NCI-H1092 treated with DMSO at 0.1 percent for 48 hours (cell line): ENCODE measurements at regions not wholly inside any gene's neighbourhood (a gene's known extent, or its start where the extent isn't known, plus 50 kb on each side); places are given as distances from the start of the nearest gene placed in this dataset.
A peak's percentile ranks its signal among the peaks of the same experiment; 100 is the strongest.
"Not testable (repeated sequence)": the region's sequence is repeated elsewhere in the genome, so short reads cannot be mapped to it uniquely, and the experiment has no call there.

ENCODE experiments used
- DNase-seq: peaks from one replicate; lab custom pipeline; 2025; lab: John Stamatoyannopoulos, UW

- DNase-seq: no peak
Measured at GRCh38 chr9:75541734-75542133, 348.7 kb upstream of the PCSK5 start.

- DNase-seq: no peak
Measured at GRCh38 chr9:75544815-75545214, 345.7 kb upstream of the PCSK5 start.

GRCh38 chr9:75545287-75545686 lies 345.2 kb upstream of the PCSK5 start:
- no peak for DNase-seq

- DNase-seq: no peak
Measured at GRCh38 chr9:75548871-75549270, 341.6 kb upstream of the PCSK5 start.

GRCh38 chr9:75551861-75552260 lies 338.6 kb upstream of the PCSK5 start:
- no peak for DNase-seq

GRCh38 chr9:75552941-75553340 lies 337.5 kb upstream of the PCSK5 start:
- no peak for DNase-seq

- DNase-seq: not testable (repeated sequence)
Measured at GRCh38 chr9:75566813-75567212, 323.7 kb upstream of the PCSK5 start.

- DNase-seq: no peak
Measured at GRCh38 chr9:75570538-75570937, 319.9 kb upstream of the PCSK5 start.

GRCh38 chr9:75574569-75574968 lies 315.9 kb upstream of the PCSK5 start:
- DNase-seq: no peak

- no peak for DNase-seq
Measured at GRCh38 chr9:75582870-75583269, 307.6 kb upstream of the PCSK5 start.

GRCh38 chr9:75588808-75589207 lies 301.7 kb upstream of the PCSK5 start:
- no peak for DNase-seq

- no peak for DNase-seq
Measured at GRCh38 chr9:75589497-75589896, 301.0 kb upstream of the PCSK5 start.

GRCh38 chr9:75591972-75592371 lies 298.5 kb upstream of the PCSK5 start:
- DNase-seq: no peak

GRCh38 chr9:75592586-75592985 lies 297.9 kb upstream of the PCSK5 start:
- no peak for DNase-seq

GRCh38 chr9:75593920-75594319 lies 296.6 kb upstream of the PCSK5 start:
- no peak for DNase-seq

GRCh38 chr9:75599126-75599525 lies 291.3 kb upstream of the PCSK5 start:
- no peak for DNase-seq

- DNase-seq: peak; percentile 1
Measured at GRCh38 chr9:75601280-75601679, 289.2 kb upstream of the PCSK5 start.

- no peak for DNase-seq
Measured at GRCh38 chr9:75602060-75602459, 288.4 kb upstream of the PCSK5 start.

GRCh38 chr9:75604661-75605060 lies 285.8 kb upstream of the PCSK5 start:
- DNase-seq: no peak

- DNase-seq: no peak
Measured at GRCh38 chr9:75607521-75607920, 283.0 kb upstream of the PCSK5 start.

GRCh38 chr9:75609401-75609800 lies 281.1 kb upstream of the PCSK5 start:
- DNase-seq: no peak

- no peak for DNase-seq
Measured at GRCh38 chr9:75610246-75610645, 280.2 kb upstream of the PCSK5 start.

- DNase-seq: no peak
Measured at GRCh38 chr9:75612205-75612604, 278.3 kb upstream of the PCSK5 start.

GRCh38 chr9:75612754-75613153 lies 277.7 kb upstream of the PCSK5 start:
- peak; percentile 12 for DNase-seq

- DNase-seq: peak; percentile 50
Measured at GRCh38 chr9:75615284-75615683, 275.2 kb upstream of the PCSK5 start.
